ENCODE measurements at regions not wholly inside any gene's neighbourhood (a gene's known extent, or its start where the extent isn't known, plus 50 kb on each side); places are given as distances from the start of the nearest gene placed in this dataset.

GRCh38 chr16:17561056-17561455 is 90.3 kb upstream of the XYLT1 start:
- Histone ChIP-seq H3K4me3 (no peak overlapping the region), H3K27ac (no peak overlapping the region), H3K4me1 (no peaks in the 10 kb centered on the region), H3K9me3 (no peaks in the 10 kb centered on the region), H3K36me3 (no peaks in the 10 kb centered on the region), H3K27me3 (no peaks in the 10 kb centered on the region)
- TF ChIP-seq CTCF (IDR thresholded peaks at IDR 0.05): no peak
- intact Hi-C loops (cut with DNase I): no loop called here
- DNase-seq (ENCODE audit: low spot score in 2 of 2): no peak

- no peak for DNase-seq (ENCODE audit: low spot score in 2 of 2)
- no peaks in the 10 kb centered on the region for H3K9me3 ChIP-seq
- intact Hi-C loops (cut with DNase I): no loop called here
- no peaks in the 10 kb centered on the region for H3K27me3 ChIP-seq
- H3K4me1 ChIP-seq: no peaks in the 10 kb centered on the region
- no peaks in the 10 kb centered on the region for H3K36me3 ChIP-seq
- H3K4me3 ChIP-seq: no peak overlapping the region
- no peak for TF ChIP-seq CTCF (IDR thresholded peaks at IDR 0.05)
- H3K27ac ChIP-seq: no peak overlapping the region
Observed at GRCh38 chr16:17560548-17560947, 89.8 kb upstream of the XYLT1 start.

- intact Hi-C loops (cut with DNase I): no loop called here
- H3K36me3 ChIP-seq: no peaks in the 10 kb centered on the region
- no peaks in the 10 kb centered on the region for H3K27me3 ChIP-seq
- H3K4me3 ChIP-seq: no peak overlapping the region
- H3K4me1 ChIP-seq: no peaks in the 10 kb centered on the region
- no peak for DNase-seq (ENCODE audit: low spot score in 2 of 2)
- H3K9me3 ChIP-seq: no peaks in the 10 kb centered on the region
- no peak overlapping the region for H3K27ac ChIP-seq
- no peak for TF ChIP-seq CTCF (IDR thresholded peaks at IDR 0.05)
Observed at GRCh38 chr16:17559394-17559793, 88.6 kb upstream of the XYLT1 start.

GRCh38 chr16:17557949-17558348 is 87.2 kb upstream of the XYLT1 start:
- intact Hi-C loops (cut with DNase I): no loop called here
- TF ChIP-seq CTCF (IDR thresholded peaks at IDR 0.05): no peak
- Histone ChIP-seq H3K4me3 (no peak overlapping the region), H3K27ac (no peak overlapping the region), H3K9me3 (no peaks in the 10 kb centered on the region), H3K27me3 (no peaks in the 10 kb centered on the region), H3K4me1 (no peaks in the 10 kb centered on the region), H3K36me3 (no peaks in the 10 kb centered on the region)
- DNase-seq (ENCODE audit: low spot score in 2 of 2): no peak

GRCh38 chr16:17557480-17557879 is 86.7 kb upstream of the XYLT1 start:
- H3K4me3 ChIP-seq: no peak overlapping the region
- no peaks in the 10 kb centered on the region for H3K9me3 ChIP-seq
- no peaks in the 10 kb centered on the region for H3K27me3 ChIP-seq
- no peaks in the 10 kb centered on the region for H3K4me1 ChIP-seq
- intact Hi-C loops (cut with DNase I): no loop called here
- no peak for DNase-seq (ENCODE audit: low spot score in 2 of 2)
- H3K27ac ChIP-seq: no peak overlapping the region
- no peaks in the 10 kb centered on the region for H3K36me3 ChIP-seq
- no peak for TF ChIP-seq CTCF (IDR thresholded peaks at IDR 0.05)
